NCI-H1048 (cell line): ENCODE measurements at regions not wholly inside any gene's neighbourhood (a gene's known extent, or its start where the extent isn't known, plus 50 kb on each side); places are given as distances from the start of the nearest gene placed in this dataset.

ENCODE experiments used
- DNase-seq: peaks from one replicate; lab custom pipeline; 2025; lab: John Stamatoyannopoulos, UW

DNA sequence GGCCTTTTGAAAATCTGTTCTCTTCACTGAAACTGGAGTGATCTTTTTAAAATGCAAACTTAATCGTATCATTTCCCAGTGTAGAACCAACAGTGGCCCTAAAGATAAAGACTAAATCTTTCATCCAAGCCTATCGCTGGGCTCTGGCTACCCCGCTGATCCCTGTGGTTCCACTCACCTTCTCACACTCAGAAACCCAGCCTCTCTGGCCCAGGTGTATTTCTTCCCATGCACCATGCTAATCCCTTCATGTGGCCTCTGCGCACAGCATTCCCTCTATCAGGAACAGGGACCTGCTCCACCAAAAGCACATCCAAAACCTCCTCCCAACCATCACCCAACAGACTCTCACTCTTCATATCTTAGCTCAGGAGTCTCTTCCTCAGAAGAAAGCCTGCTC lies 214.1 kb upstream of the DAPK1 start:
- no peak for DNase-seq

DNA sequence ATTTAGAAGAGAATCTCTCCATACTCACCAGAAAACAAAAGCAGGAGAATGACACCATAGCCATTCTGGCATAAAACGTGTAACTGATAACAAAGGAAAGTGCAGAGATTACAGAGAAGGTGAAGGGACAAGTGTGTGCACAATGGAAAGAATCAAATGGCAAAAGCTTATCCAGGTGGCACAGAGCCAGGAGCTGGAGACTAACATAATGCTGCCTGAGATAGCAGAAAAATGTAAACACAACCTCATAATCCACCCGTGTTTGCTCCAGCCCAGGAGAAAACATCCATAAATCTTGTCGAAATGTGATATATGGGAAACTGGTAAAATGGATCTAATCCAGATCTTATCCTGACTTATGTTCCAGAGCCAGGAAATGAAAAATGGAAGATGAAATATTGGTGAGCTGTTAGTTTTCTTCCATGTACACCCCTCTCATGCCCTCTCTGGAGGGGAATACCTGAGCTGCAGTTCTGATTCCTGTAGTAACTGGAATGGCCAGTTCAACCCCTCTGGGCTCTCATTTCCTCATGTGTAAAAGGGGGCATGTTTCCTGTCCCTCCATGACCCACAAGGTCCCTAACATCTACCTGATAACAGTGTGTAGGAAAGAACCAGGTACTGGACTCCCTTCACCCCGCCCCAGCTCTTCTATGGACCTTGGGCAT lies 212.3 kb upstream of the DAPK1 start:
- DNase-seq: no peak

DNA sequence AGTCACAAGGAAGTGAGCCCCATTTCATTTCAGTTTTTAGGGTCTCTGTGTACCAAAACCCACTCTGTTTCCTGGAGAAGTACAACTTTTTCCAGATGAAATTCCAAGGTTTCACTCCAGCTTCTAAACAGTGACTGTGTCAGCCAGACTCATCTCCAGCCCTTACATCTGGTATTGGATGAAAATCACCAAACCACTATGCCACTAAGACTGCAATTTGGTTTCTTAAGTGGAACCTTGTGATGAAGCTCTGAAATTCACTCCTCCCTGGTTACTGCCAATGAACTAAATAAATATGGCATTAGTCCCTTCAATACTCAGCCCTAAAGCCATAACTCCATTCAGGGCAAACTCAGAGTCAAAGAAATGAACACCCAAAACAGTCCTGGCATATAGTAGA lies 211.2 kb upstream of the DAPK1 start:
- DNase-seq: no peak

DNA sequence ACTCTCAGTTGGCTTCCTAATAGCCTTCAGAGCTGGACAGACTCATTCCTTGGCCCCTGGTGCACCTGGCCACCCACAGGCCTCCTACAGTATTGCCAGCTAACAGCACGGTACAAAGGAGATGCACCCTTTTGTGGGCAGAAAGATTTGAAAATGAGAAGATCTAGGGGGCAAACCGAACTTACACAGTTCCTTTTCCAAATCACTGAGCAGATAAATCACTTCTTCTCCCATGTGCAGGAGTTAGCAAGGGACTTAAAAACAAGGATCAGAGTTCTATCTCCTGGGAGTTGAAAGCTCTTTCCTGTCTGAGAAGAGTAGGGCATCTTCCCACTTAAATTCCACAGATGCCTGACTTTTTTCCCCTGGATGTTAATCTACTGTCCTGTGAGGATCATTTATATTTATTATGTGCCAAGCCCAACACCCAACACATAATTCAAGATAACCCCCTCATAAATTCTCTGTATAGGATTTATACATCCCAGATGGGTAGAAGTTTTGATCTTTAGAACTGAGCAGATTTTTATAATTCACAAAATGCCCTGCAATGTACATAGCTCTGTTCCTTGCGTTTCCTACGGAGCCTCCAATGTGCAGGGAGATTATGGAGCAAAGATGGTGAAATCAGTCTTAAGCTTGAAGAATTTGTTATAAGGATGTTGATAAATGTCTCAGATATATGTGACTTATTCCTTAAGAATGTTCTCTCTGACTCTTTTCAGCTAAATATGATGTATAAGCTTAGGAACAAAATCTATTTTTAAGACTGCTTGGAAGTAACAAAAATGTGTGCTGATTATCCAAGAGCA lies 207.2 kb upstream of the DAPK1 start:
- DNase-seq: no peak

DNA sequence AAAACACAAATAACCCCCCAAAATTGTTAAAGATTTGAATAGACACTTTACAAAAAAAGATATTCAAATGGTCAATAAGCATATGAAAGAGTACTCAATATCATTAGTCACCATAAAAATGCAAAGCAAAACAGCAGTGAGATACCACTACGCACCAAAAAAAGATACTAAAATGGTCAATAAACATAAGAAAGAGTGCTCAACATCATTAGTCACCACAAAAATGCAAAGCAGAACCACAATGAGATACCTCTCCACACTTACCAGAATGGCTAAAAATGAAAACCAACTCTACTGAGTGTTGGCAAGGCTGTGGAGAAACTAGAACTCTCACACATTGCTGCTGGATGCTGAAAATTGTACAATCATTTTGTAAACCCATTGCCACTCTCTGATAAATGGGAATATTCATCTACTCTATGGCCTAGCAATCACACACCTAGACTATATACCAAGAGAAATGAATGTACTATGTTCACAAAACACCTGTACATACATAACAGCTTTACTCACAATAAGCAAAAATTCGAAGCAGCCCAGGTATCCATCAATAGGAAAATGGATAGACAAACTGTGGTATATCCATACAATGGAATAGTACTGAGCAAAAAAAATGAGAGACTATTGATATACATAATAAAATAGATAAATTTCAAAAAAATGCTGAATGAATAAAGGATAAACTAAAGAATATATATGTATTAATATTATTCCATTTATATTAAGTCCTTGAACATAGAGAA lies 205.0 kb upstream of the DAPK1 start:
- DNase-seq: no peak

DNA sequence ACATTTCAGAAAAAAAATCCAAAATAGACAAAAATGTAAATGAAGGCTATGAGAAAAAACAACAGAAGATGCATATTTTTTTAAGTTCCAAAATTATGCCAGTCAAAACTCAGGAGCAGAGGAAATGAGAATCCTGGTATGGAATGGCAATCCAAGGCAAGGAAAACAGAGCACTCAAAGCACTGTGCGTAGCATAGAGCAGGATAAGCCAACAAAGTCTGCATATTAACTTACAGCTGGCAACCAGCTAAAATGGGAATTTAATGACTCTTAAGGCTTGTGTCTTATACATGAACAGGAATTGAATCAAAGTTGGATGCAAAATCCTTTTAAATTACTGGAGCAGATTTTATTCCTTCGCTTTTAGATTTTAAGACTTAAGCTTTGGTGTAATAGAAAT lies 203.5 kb upstream of the DAPK1 start:
- no peak for DNase-seq

DNA sequence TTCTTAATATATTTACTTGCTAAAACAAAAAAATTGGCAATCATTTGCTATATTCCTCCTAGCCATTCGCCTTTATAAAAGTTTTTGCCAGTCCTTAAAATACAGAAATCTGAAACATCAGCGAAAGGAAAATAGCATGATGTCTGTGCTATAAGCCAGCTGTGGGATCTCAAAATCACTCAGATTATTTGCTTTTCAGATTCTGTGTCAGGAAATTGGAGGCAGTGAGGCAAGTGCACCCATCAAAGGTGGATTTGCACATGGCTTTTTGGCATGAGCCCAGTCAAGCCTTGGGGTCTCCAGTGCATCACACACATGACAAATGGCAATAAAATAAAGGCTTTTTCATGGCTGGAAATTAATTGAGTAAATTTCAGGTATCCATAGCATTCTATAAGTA lies 196.8 kb upstream of the DAPK1 start:
- no peak for DNase-seq

DNA sequence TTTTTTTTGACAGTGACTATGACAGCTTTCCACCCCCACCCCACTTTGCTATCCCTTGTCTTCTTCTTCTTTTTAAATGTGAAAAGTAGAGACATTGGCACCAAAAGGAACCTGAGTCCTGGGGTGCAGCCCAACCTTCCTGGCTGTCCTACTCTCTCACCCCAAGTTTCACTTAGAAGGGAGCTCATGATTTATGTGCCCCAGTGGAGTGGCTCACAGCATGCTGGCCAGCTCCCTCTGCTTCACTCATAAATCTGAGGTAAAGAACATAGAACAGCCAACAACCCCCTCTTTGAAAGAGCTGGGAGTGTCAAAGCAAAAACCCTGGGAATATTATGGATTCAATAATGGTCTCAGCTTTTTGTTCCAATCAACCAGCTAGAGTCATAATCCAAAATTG lies 196.3 kb upstream of the DAPK1 start:
- DNase-seq: no peak

DNA sequence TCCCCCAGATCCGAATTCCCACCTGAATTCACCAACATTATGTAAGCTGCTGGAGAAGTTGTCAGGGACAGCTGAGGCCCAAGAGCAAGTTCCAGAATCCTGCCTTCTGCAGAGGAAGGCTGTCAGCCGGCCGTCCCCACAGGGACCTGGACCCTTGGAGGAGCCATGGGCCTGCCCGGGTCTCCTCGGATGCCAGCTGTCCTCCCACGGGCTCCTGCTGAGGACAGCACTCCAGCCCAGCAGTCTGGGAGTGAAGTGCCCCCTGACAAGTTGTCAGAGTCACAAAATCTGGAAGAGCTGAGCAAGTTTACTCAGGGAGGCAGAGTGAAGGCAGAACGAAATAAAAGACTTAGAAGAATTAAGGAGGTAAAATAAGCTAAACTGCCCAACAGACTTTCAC lies 192.5 kb upstream of the DAPK1 start:
- DNase-seq: no peak

DNA sequence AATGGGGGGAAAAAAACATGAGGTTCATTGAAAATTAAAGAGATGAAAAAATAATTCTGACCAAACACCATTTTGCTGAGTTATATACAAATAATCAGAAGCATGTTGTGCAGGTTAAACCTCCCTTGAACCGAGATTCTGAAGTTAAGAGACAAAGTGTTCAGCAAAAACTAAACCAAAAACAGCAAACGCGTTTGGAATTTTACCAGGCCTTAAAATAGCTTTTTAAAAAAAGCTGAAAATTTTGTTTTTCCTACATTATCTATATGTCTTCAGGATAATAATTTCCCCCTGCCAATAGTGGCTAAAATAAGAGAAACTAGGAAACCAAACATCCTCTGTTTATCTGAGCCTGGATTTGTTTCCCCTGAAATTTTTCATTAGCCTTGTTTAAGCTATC lies 191.7 kb upstream of the DAPK1 start:
- no peak for DNase-seq

DNA sequence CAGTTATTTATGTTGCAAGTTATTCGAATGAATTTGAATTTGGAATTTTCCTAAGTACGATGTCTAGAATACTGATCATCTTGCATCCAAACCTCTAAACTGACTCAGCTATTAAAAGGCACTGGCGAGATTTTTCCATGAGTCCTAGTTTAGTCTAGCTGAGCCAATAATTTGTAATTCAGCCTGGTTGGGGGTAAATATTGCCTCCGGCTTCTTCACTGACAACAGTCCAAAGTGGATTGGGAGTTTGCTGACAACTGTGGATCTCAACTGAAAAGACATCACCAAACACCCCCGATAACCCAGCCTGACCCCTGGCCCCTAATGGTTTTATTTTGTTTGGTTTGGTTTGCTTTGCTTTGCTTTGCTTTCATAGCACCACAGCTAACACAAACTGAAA lies 189.8 kb upstream of the DAPK1 start:
- no peak for DNase-seq

DNA sequence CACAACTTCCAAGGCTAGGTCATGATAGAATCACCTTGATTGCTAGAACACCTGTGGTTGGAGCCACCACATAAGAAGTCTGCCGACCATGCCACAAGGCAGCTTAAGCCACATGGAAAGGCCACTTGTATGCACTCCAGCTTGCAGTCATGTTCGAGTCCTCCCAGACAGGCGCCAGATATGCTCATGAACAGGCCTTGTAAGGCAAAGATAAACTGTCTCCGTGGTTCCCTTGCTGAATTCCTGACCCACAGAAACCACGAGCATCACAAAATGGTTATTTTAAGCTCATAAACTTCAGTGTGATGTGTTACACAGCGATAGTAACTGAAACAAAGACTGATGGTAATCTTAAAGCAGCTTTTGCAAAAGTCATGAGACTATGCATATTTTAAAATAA lies 188.4 kb upstream of the DAPK1 start:
- DNase-seq: no peak

DNA sequence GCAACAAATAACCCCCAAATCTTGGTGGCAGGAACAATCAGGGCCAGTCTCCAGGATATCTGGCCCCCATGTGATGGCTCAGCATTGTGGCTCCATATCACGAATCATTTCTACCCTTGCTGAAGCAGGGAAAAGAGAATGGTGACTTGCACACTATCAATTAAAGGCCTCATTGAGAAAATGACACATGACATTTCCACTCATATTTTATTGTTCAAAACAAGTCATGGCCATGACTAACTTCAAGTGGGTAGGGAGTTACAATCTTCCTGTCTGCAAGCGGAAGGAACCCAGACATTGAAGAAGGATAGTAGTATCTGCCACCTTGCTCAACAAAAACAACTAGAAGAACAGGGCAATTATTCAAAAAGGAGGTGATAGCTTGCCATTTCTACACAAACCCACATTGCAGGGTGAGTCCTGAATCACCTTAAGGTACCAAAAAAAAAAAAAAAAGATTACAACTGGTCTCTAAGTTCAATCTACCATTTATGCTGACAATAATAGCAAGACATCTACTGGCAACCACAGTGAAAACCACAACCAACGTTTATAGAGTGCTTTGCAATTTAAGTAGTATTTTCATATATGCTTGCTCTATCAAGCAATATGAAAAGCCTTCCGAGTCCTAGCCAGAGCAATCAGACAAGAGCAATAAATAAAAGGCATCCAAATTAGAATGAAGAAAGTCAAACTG lies 186.7 kb upstream of the DAPK1 start:
- DNase-seq: no peak

DNA sequence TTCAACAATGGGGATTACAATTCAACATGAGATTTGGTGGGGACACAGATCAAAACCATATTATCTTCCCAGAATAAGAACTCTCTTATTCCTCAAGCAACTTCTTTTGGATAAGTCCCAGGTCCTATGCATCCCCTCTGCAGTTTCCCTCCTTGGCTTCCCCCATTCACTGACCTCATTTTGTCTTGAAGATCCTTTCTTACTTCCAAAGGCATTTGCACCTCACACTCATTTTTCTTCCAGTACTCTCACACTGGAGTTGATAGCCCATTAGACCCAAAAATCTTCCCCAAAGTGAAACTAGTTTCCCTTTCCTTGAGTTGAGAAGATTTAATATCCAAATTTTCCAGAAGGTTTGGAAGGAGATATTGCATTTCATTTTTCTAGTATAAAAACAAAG lies 178.0 kb upstream of the DAPK1 start:
- DNase-seq: no peak

DNA sequence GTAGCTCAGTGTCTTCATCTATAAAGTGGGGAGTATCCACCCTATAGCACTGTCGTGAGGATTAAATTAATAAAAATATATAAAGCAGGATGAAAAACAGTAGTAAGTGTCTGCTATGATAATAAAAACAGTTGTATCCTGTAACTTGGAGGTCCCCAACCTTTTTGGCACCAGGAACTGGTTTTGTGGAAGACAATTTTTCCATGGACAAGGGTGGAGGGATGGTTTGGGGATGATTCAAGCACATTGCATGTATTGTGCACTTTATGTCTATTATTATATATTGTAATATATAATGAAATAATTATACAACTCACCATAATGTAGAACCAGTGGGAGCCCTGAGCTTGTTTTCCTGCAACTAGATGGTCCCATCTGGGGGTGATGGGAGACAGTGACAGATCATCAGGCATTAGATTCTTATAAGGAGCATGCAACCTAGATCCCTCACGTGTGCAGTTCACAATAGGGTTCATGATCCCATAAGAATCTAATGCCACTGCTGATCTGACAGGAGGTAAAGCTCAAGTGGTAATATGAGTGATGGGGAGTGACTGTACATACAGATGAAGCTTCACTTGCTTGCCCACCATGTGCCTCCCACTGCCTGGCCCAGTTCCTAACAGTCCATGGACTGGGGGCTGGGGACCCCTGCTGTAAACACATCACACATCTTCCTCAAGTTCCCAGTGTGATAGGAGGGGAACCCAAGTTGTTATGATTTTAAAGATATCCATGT lies 177.4 kb upstream of the DAPK1 start:
- DNase-seq: no peak

DNA sequence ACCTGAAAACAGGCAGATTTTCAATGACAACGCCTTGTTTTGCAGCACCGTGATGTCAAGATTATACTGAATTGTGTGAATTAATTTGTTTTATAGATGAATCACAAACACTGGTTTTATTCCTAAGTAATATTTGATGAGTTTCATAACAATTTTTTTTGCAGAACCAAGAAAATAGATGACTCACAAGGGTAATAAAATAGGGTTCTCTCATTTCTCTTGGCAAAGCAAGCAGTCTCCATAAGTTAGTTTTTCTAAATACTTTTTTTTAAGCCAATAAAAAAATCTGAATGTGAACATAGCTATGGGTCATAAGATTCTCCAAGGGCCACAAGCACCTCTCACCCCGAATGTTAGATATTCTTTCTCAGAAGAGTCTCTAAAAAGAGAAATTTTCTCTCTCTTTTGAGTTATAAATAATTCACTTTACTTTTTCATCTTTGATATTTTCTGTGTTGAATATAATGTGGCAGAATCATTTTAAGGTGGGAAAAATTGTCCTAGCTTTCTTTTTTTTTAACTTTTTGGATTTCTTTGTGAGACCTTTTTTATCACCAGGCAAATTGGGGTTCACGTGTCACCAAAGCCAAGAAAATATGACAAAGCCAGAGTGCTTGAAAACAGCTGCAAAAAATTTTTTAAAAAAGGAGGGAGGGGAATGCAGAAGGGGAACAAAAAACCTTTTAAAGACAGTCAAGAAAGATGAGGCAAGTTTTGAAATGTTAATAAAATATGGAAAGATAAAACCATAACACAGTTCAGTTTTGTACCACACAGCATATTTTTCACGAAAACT lies 174.6 kb upstream of the DAPK1 start:
- DNase-seq: no peak

DNA sequence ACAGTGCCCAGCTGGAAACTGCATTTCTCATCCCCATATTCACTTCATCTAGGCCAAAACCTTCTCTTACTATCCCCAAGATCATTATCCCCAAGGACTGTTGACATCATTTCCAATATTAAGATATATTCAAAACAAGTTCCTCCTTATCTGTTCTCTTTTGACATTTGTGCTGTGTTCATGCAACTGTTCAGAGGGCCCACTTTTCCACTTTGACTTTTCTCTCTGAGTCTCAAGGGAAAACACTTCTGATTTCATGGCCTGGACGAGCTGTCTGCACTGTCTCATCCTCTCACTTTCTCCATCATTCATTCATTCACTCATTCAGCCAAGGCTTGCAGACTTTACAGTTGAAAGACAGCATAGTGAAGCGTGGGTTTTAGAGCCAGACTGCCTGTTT lies 173.7 kb upstream of the DAPK1 start:
- DNase-seq: no peak

DNA sequence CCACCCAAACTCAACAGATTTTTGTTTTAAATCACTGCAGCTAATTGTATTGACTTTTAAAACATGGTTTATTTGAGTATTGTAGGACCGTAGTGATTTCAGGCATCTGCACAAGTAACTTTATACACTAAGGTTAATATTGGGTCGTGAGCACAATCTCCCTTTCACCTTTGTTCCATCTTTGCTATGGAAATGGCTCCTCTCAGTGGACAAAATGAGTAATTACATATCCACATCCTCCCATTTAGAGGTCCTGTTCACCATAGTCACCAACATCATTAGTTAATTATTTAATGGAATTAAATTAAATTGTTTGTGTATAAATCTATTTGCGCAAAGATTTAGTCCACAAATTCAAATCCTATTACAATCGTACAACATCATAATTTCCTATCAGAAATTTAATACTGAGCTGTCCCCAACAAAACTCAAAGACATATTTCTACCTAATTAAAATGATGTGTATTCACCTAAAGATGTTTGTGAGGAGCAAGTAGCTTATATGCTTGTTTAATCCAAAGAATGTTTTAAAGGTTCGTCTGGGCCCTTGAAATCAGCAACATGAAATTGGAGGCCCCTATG lies 173.0 kb upstream of the DAPK1 start:
- DNase-seq: peak; percentile 16

DNA sequence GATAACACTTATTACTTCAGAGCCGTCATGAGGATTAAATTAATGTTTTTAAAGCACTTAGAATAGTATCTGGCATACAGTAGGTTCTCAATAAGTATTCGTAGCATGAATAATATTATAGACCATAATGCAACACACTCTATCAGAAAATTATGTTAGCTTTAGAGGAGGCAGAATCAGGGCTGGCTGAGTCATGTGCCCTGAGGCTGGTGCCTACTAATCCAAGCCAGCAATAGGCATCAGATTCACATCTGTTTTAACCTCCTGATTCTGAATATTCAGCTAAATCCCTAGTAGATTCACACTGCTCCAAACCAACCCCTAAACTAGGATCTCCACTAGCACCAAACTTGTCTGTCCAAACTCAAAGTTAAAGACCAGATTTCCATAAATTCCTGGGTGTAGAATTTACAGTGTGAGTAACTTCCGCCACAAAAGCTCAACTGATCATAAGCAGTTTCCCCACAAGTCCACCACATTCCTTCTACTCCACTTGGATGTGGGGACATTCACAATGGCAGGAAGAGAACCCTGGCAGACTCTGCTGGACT lies 170.0 kb upstream of the DAPK1 start:
- DNase-seq: no peak

DNA sequence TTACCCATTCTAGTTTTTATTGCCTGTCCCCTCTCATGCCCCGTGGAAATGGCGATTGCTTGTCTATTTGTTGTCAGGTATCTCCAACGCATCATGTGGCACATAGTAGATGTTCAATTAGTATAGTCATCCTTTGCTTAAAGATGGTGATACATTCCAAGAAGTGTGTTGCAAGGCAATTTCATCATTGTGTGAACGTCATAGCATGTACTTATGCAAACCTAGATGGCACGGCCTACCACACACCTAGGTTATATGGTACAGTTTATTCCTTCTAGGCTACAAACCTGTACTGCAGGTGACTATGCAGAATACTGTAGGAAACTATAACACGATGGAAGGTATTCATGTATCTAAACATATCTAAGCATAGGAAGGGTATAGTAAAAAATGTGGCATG lies 163.9 kb upstream of the DAPK1 start:
- DNase-seq: no peak
